ENCODE measurements at regions not wholly inside any gene's neighbourhood (a gene's known extent, or its start where the extent isn't known, plus 50 kb on each side); places are given as distances from the start of the nearest gene placed in this dataset.

DNA sequence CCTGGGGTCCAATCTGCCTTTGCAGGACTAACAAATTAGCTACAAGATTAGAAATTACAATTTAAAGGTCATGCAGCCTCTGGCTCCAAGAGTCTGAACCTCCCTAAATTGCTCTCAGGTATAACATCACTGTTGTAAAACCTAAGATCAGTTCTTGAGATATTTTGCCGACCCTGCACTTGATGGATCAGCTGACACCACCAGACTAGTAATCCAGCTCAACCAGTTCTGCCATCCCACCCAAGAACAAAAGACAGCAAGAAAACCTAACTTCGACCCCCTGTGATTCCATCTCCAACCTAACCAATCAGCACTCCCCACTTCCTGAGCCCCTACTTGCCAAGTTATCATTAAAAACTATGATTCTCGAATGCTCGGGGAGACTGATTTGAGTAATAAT is 323.0 kb upstream of the BOD1L1 start:
- intact Hi-C loops (cut with DNase I) = no loop called here
- H3K27me3 ChIP-seq = no peaks in the 10 kb centered on the region
- no peak overlapping the region for H3K27ac ChIP-seq (replicated peaks in 1 of 4)
- H3K4me1 ChIP-seq = no peaks in the 10 kb centered on the region
- WGBS = 86% methylated on average over 4 of the region's 4 CpGs
- H3K4me3 ChIP-seq = no peak overlapping the region
- no peaks in the 10 kb centered on the region for H3K36me3 ChIP-seq
- H3K9me3 ChIP-seq = no peaks in the 10 kb centered on the region
- TF ChIP-seq, protein P1, sequence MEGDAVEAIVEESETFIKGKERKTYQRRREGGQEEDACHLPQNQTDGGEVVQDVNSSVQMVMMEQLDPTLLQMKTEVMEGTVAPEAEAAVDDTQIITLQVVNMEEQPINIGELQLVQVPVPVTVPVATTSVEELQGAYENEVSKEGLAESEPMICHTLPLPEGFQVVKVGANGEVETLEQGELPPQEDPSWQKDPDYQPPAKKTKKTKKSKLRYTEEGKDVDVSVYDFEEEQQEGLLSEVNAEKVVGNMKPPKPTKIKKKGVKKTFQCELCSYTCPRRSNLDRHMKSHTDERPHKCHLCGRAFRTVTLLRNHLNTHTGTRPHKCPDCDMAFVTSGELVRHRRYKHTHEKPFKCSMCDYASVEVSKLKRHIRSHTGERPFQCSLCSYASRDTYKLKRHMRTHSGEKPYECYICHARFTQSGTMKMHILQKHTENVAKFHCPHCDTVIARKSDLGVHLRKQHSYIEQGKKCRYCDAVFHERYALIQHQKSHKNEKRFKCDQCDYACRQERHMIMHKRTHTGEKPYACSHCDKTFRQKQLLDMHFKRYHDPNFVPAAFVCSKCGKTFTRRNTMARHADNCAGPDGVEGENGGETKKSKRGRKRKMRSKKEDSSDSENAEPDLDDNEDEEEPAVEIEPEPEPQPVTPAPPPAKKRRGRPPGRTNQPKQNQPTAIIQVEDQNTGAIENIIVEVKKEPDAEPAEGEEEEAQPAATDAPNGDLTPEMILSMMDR (IDR thresholded peaks at IDR 0.05) = no peak
- TF ChIP-seq POLR2A (IDR thresholded peaks at IDR 0.05; ENCODE audit: low read depth) (no peak), EP300 (IDR thresholded peaks at IDR 0.05) (no peak), POLR2AphosphoS5 (IDR thresholded peaks at IDR 0.05) (no peak)
- peak; percentile 29 for DNase-seq (ENCODE audit: extremely low spot score)

DNA sequence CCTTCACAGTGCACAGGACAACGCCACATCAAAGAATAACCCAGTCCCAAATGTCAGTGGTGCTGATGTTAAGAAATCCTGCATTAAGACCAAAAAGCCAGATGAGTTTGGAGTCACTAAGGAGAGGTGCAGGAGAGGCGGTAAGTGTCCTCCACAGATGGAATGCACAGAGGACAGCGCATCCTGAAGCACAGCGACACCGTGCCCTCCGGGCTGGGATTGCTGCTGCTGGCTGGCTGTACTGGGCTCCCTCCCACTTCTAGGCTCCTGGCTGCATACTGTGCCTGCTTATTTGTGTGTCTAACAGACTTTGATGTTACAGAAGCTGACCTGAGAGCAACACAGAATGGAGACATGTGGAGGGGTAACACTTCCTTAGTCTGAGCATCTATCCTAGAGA is 325.6 kb upstream of the BOD1L1 start:
- peak; percentile 83 for DNase-seq (ENCODE audit: extremely low spot score)
- intact Hi-C loops (cut with DNase I) = no loop called here
- Histone ChIP-seq H3K27ac (replicated peaks in 1 of 4) (no peak overlapping the region), H3K4me1 (peaks cover 0 to 2% (median 0%) of the 10 kb centered on the region in 4 donors), H3K4me3 (no peak overlapping the region), H3K36me3 (no peaks in the 10 kb centered on the region), H3K27me3 (no peaks in the 10 kb centered on the region), H3K9me3 (no peaks in the 10 kb centered on the region)
- WGBS = 83% methylated on average over 5 of the region's 6 CpGs
- TF ChIP-seq EP300 (IDR thresholded peaks at IDR 0.05) (no peak), POLR2AphosphoS5 (IDR thresholded peaks at IDR 0.05) (no peak), POLR2A (IDR thresholded peaks at IDR 0.05; ENCODE audit: low read depth) (no peak)
- TF ChIP-seq, protein P1 (IDR thresholded peaks at IDR 0.05) = no peak

DNA sequence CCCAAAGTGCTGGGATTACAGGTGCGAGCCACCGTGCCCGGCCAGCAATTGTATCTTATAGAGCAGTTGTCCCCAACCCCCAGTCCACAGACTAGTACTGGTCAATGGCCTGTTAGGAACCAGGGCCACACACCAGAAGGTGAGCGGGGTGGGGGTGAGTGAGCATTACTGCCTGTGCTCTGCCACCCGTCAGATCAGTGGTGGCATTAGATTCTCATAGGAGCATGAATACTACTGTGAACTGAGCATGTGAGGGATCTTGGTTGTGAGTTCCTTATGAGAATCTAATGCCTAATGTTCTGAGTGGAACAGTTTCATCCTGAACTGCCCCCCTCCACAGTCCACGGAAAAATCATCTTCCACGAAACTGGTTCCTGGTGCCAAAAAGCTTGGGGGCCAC is 328.0 kb upstream of the BOD1L1 start:
- WGBS = 89% methylated on average over 7 of the region's 7 CpGs
- Histone ChIP-seq H3K27me3 (no peaks in the 10 kb centered on the region), H3K27ac (replicated peaks in 1 of 4) (no peak overlapping the region), H3K4me3 (no peak overlapping the region), H3K36me3 (no peaks in the 10 kb centered on the region), H3K9me3 (no peaks in the 10 kb centered on the region), H3K4me1 (peaks cover 0 to 2% (median 0%) of the 10 kb centered on the region in 4 donors)
- TF ChIP-seq EP300 (IDR thresholded peaks at IDR 0.05) = no peak
- TF ChIP-seq POLR2AphosphoS5 (IDR thresholded peaks at IDR 0.05) = no peak
- TF ChIP-seq, protein P1 (IDR thresholded peaks at IDR 0.05) = no peak
- TF ChIP-seq POLR2A (IDR thresholded peaks at IDR 0.05; ENCODE audit: low read depth) = no peak
- DNase-seq (ENCODE audit: extremely low spot score) = peak; percentile 91
- intact Hi-C loops (cut with DNase I) = no loop called here

- DNase-seq (ENCODE audit: extremely low spot score) = no peak
- no peak overlapping the region for H3K27ac ChIP-seq (replicated peaks in 1 of 4)
- WGBS = 71% methylated on average over 2 of the region's 2 CpGs
- H3K4me1 ChIP-seq = peaks cover 0 to 2% (median 0%) of the 10 kb centered on the region in 4 donors
- H3K36me3 ChIP-seq = no peaks in the 10 kb centered on the region
- H3K27me3 ChIP-seq = no peaks in the 10 kb centered on the region
- H3K9me3 ChIP-seq = peaks cover 0 to 2% (median under 1%) of the 10 kb centered on the region in 4 donors
- intact Hi-C loops (cut with DNase I) = no loop called here
- no peak overlapping the region for H3K4me3 ChIP-seq
- TF ChIP-seq, protein P1 (IDR thresholded peaks at IDR 0.05) = no peak
- TF ChIP-seq EP300 (IDR thresholded peaks at IDR 0.05) (no peak), POLR2A (IDR thresholded peaks at IDR 0.05; ENCODE audit: low read depth) (no peak), POLR2AphosphoS5 (IDR thresholded peaks at IDR 0.05) (no peak)
Measured at GRCh38 chr4:13956947-13957346, 329.4 kb upstream of the BOD1L1 start.

- H3K4me3 ChIP-seq = no peak overlapping the region
- no peak overlapping the region for H3K27ac ChIP-seq (replicated peaks in 1 of 4)
- 79% methylated on average over 5 of the region's 5 CpGs for WGBS
- peaks cover 0 to 5% (median 2%) of the 10 kb centered on the region in 4 donors for H3K9me3 ChIP-seq
- H3K36me3 ChIP-seq = no peaks in the 10 kb centered on the region
- intact Hi-C loops (cut with DNase I) = no loop called here
- TF ChIP-seq POLR2A (IDR thresholded peaks at IDR 0.05; ENCODE audit: low read depth) (no peak), POLR2AphosphoS5 (IDR thresholded peaks at IDR 0.05) (no peak), EP300 (IDR thresholded peaks at IDR 0.05) (no peak)
- TF ChIP-seq, protein P1 (IDR thresholded peaks at IDR 0.05) = no peak
- peaks cover 0 to 2% (median 0%) of the 10 kb centered on the region in 4 donors for H3K4me1 ChIP-seq
- no peaks in the 10 kb centered on the region for H3K27me3 ChIP-seq
- DNase-seq (ENCODE audit: extremely low spot score) = peak; percentile 84
Measured at GRCh38 chr4:13957871-13958270, 330.3 kb upstream of the BOD1L1 start.

Measured in esophagus muscularis mucosa (tissue), 4 donors.